CD4-positive, alpha-beta T cell treated with Interferon alpha-2 for 1 hour (primary cell): ENCODE measurements at regions not wholly inside any gene's neighbourhood (a gene's known extent, or its start where the extent isn't known, plus 50 kb on each side); places are given as distances from the start of the nearest gene placed in this dataset.
"Not testable (repeated sequence)": the region's sequence is repeated elsewhere in the genome, so short reads cannot be mapped to it uniquely, and the experiment has no call there.

ENCODE experiments used
- DNase-seq, 2 donors: peaks; one replicate each; pipeline ENCODE4 v3.0.0-alpha.2; 2020 to 2022

DNA sequence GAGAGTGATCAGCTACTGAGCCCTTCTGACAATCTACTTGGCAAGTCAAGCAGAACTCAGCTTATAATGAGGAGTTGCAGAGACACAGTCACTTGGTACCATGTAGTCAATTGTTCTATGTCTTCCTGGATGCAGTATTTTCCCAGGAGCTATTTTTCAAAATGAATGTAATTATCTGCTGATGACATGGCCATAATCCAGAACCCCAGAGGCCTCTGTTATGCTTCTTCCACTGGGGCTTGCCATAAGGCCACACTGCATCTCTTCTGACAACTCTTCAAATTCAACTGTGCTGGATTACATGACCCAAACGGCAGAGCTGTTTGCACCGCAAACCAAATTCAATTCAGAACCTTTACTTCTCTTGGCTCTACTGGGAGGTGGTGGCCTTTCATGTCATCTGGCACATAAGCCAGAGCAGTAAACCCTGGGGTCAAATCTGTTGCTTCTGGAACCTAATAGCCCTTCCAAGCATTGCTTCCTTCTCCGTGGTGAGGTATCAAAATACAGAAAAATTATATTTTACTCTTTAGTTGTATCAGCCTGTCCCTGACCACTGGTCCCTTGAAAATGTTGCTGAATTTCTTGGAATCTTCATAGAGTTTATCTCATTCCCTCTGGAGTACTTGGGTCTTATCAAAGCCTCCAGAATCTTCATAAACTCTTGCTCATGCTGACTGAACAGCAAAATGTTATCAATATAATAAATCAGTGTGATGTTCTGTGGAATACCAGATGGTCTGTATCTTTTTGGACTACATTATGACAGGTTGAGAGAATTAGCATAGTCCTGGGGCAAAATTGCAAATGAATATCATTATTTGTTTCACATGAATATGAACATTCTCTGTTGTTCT lies 79.4 kb upstream of the DCN start:
- no peak for DNase-seq

DNA sequence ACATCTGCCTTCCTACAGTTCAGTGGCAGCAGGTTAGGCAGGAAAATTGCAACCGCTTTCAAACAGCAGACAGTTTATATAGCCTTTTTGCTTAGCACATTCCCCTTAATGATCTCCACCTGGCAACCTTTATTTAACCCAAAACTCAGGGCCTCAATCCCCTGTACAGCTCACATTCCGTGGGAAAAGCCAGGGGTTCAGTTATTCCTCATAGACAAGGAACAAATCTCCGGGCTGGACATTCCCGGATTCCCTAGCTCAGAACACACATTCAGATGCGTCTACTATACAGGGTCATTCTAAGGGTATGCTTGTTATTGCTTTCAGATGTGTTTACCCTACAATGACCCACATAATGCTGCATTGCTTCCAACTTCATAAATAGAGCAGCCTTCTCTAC lies 73.8 kb upstream of the DCN start:
- no peak for DNase-seq

DNA sequence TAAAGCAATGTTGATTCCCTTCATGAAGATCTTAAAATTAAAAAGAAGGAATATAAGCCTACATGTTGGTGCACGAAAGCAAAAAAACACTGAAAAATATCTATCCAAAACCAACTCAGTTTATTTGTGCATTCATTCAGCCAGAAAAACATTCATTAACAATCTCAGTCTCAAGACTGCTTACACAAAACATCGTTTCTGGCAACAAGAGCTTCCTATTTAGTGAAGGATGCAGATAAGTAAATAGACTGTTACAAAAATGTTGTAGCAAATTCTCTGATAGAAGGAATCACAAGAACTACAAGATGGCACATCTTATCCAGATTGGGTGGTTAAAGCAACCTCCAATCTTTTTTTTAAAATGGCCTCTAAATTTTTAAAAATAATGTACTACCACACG lies 69.7 kb upstream of the DCN start:
- no peak for DNase-seq

DNA sequence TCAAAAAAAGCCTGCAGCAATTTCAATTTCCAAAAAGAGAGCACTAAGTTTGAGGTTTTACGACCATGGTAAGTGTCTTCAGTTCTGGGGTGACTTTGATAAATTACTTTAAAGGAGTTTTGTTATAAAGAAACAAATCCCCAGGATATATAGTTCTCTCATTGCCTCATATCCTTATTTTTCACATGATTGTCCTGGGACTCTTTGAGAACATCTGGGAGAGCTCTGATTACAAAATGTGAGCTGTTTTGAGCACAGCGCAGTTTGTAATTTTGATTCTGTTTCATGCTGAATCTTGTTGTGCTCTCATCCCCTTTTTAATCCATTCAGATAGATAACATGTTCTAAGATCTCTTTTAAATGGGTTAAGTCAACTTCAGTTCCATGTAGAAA lies 67.7 kb upstream of the DCN start:
- DNase-seq = no peak

DNA sequence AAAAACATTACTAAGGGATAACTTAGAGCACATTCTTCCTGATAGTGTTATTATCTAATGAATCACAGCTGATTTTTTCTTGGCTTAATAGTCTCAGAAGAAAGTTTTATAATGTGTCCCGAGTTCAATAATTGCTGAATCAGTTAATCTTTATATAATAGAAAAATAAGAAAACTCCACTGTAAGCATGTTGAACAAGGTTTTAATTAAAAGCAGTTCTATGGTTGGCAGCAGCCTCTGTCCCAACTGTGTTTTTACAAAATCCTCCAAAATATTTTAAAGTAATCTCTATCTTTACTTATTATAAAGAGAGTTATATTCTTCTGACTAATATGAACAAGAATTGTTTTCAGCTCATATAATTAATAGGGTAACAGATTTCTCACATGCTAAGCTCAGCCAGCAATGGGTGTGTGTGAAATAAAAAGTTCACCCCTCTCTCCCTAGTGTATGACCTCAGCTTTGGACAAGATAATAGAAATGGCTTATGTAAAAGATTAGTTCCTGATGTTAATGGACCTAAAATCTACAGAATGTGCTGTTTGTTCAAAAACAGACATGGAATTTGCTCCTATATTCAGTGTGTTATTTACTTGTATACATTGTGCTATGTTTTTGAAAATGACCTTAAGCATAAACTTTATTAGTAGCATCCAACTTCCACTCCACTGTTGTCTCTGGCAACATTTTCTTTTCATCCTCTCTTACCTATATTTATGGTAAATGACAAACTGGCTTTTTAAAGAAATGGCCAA lies 67.1 kb upstream of the DCN start:
- DNase-seq = no peak

DNA sequence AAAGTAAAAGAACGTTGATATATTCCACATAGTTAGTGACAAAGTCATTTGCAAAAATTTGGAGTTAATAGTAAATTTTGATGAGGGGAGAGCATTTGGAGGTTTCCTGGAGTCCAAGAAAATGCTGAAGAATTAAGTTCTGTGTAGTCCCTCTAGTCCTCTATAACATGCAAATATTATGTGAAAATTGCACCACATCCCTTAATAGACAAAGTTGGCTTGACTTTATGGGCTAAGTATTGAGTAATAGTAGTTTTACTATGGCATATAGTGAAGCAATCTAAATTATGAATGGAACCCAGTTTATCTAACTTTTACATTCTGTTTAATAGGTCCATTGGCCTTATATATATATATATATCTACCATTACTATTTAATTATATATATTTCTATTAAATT lies 66.4 kb upstream of the DCN start:
- DNase-seq = no peak

DNA sequence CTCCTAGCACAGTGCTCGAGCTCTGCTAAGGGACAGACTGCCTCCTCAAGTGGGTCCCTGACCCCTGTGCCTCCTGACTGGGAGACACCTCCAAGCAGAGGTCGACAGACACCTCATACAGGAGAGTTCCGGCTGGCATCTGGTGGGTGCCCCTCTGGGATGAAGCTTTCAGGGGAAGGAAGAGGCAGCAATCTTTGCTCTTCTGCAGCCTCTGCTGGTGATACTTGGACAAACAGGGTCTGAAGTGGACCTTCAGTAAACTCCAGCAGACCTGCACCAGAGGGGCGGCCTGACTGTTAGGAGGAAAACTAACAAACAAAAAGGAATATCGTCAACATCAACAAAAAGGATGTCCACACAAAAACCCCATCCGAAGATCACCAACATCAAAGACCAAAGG lies 60.6 kb upstream of the DCN start:
- DNase-seq = not testable (repeated sequence)

DNA sequence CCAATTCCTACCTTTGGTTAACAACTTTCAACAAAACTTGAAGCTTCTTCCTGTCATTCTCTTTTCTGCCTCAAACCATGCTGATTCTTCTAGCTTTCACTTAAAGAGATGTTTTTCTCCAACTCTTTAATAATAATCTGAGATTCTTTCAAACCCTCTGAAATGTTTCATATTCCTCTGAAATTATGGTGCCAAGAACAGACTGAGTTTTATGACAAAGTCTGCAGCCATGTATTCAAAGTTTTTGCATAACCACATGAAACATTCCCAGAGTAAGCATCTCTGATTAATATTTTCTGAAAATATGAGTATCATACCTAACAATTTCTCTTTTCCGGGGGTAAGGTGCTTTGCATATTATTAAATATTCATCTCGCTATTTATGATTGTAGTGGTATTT lies 59.1 kb upstream of the DCN start:
- no peak for DNase-seq

DNA sequence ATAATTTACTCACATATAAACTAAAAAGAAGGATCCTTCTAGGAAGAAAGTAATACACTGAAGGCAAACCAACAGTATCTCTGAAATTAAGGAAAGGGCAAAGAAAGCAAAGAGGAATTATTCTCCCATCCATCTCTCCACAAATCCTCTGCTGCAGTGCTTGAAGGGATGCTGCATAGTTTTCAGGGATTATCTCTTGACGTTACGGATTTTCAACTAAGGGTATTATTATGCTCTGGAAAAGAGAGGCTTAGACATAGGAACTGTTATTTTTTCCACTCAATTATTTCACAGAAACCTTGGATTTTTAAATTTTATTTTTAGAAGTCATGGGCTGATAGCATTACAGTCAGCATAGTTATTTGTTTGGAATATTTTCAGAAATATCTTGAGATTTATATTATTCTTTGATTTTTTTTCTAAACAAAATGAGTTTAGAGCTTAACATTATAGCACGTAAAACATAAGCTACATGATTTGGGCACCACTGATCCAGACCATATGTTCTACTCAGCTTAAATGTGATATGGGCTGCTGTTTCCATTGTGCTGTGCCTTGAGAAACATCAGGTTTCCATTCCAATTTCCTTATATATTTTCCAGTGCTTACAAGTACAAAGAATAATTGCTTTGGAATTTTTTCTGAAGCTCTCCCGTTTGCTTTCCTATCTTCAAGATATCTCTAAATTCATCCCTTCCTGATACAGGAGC lies 57.9 kb upstream of the DCN start:
- no peak for DNase-seq

DNA sequence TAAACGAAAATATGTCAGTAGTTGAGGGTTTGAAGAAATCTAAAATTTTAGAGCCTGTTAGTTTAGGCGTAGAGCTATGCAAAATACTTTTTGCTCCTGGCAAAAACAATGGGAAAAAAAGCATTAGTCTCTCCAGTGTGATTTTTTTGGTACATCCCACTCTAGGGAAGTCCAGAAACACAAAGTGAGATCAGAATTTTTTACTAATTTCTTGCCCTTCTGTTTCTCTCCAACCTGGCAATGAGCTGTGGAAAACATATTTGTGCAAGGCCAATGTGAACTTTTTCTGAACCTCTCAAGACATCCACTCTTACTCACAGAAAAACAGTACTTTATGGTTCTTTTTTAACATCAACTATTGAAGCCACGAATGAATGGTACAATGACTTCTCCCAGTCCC lies 56.9 kb upstream of the DCN start:
- no peak for DNase-seq
